ENCODE measurements at regions not wholly inside any gene's neighbourhood (a gene's known extent, or its start where the extent isn't known, plus 50 kb on each side); places are given as distances from the start of the nearest gene placed in this dataset.

DNA sequence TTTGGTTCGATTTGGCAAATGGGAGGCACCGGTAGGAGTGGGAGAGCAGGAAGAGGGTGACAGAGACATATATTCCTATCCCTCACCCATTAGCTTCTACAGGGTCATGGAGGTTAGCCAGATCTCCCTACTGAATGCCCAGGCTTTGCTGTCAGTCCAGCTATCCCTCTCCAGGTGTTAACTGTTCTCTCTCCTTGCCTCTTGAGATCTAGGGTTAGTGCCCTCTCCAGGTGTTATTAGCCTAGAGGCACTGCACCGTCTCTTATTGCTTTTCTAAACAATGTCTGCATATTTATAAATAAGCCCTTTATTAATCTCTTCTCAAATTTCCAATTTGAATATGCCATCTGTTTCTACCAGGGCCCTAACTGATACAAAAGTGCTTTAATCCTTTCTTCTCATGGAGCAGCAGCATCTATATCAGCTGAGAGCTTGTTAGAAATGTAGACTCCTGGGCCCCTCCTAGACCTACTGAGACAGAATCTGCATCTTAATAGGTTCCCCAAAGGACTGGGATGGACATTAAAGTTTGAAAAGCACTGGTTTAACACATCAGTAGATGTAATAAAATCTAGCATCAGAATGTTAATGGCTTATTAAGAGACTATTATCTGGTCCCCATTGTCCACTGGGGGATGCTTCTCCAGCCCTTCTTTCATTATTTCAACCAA is 322.5 kb upstream of the SLC24A2 start:
- no peaks in the 10 kb centered on the region for H3K27me3 Mint-ChIP-seq
- H3K9me3 Mint-ChIP-seq (ENCODE audit: low read depth) = peaks cover 9% of the 10 kb centered on the region
- TF ChIP-seq, protein P1, sequence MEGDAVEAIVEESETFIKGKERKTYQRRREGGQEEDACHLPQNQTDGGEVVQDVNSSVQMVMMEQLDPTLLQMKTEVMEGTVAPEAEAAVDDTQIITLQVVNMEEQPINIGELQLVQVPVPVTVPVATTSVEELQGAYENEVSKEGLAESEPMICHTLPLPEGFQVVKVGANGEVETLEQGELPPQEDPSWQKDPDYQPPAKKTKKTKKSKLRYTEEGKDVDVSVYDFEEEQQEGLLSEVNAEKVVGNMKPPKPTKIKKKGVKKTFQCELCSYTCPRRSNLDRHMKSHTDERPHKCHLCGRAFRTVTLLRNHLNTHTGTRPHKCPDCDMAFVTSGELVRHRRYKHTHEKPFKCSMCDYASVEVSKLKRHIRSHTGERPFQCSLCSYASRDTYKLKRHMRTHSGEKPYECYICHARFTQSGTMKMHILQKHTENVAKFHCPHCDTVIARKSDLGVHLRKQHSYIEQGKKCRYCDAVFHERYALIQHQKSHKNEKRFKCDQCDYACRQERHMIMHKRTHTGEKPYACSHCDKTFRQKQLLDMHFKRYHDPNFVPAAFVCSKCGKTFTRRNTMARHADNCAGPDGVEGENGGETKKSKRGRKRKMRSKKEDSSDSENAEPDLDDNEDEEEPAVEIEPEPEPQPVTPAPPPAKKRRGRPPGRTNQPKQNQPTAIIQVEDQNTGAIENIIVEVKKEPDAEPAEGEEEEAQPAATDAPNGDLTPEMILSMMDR (IDR thresholded peaks at IDR 0.05; ENCODE audit: unreplicated experiment) = no peak
- DNase-seq (ENCODE audit: low spot score, unreplicated experiment) = no peak
- no peak overlapping the region for H3K27ac Mint-ChIP-seq
- H3K4me3 Mint-ChIP-seq (ENCODE audit: low read depth) = no peak overlapping the region
- no peaks in the 10 kb centered on the region for H3K4me1 Mint-ChIP-seq (ENCODE audit: low read depth)
- H3K36me3 Mint-ChIP-seq (ENCODE audit: insufficient read depth) = no peaks in the 10 kb centered on the region

GRCh38 chr9:20095430-20096092 is 306.7 kb upstream of the SLC24A2 start:
- DNase-seq (ENCODE audit: low spot score, unreplicated experiment) = no peak
- H3K36me3 Mint-ChIP-seq (ENCODE audit: insufficient read depth) = no peaks in the 10 kb centered on the region
- H3K4me1 Mint-ChIP-seq (ENCODE audit: low read depth) = no peaks in the 10 kb centered on the region
- H3K9me3 Mint-ChIP-seq (ENCODE audit: low read depth) = peaks cover 10% of the 10 kb centered on the region
- no peak overlapping the region for H3K27ac Mint-ChIP-seq
- TF ChIP-seq, protein P1 (IDR thresholded peaks at IDR 0.05; ENCODE audit: unreplicated experiment) = no peak
- H3K4me3 Mint-ChIP-seq (ENCODE audit: low read depth) = no peak overlapping the region
- no peaks in the 10 kb centered on the region for H3K27me3 Mint-ChIP-seq

DNA sequence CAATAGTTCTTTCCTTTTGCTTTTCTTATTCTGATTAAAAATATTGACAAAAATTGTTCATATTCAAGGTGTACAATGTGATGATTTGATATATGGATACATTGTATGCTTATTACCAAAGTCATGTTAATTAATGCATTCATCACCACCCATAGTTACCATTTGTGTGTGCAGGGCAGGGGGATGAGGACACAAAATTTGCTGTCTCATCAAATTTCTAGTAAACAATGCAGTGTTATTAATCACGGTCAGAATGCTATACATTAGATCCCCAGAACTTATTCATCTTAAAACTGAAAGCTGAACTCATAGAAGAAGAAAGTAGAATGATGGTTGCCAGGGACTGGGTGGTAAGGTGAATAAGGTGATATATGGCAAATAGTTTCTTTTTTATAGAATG is 303.7 kb upstream of the SLC24A2 start:
- Mint-ChIP-seq H3K9me3 (ENCODE audit: low read depth) (peaks cover 10% of the 10 kb centered on the region), H3K27ac (no peak overlapping the region), H3K36me3 (ENCODE audit: insufficient read depth) (no peaks in the 10 kb centered on the region), H3K4me1 (ENCODE audit: low read depth) (no peaks in the 10 kb centered on the region), H3K27me3 (no peaks in the 10 kb centered on the region), H3K4me3 (ENCODE audit: low read depth) (no peak overlapping the region)
- no peak for DNase-seq (ENCODE audit: low spot score, unreplicated experiment)
- TF ChIP-seq, protein P1 (IDR thresholded peaks at IDR 0.05; ENCODE audit: unreplicated experiment) = no peak

DNA sequence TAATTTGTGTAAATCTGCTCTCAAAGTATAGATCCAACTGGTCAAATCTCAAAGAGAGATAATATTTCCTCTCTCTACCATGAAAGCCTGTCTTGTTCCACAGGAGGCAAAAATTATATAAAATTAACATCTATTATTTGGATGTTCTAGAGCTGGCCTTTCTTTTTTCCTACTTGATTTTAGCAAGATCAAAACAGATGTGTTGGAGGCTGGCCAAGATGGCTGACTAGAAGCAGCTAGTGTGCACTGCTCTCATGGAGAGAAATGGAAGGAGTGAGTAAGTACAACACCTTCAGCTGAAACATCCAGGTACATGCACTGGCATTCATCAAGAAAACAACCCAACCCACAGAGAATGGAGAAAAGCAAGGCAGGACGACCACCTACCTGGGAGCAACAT is 298.6 kb upstream of the SLC24A2 start:
- Mint-ChIP-seq H3K4me1 (ENCODE audit: low read depth) (no peaks in the 10 kb centered on the region), H3K36me3 (ENCODE audit: insufficient read depth) (no peaks in the 10 kb centered on the region), H3K9me3 (ENCODE audit: low read depth) (peaks cover 4% of the 10 kb centered on the region), H3K27ac (no peak overlapping the region), H3K27me3 (no peaks in the 10 kb centered on the region), H3K4me3 (ENCODE audit: low read depth) (no peak overlapping the region)
- TF ChIP-seq, protein P1 (IDR thresholded peaks at IDR 0.05; ENCODE audit: unreplicated experiment) = no peak
- no peak for DNase-seq (ENCODE audit: low spot score, unreplicated experiment)

DNA sequence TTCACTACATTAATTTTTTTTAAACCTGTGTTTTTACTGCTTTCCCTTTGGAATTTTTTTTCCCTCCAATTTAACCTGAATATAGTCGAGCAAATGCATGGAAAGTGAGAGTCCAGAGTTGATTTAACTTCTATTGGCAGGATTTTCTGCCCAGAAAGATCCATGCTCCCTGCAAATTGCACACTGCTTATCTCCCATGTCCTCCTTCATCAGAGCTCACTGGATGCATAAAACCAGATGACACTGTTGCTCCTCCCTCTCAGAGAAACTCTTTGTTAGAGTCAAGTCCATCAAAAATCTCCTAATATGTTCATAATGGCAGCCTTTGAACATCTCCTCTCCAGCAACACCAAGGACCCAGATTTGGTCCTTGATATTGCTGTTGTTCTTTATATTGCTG is 297.0 kb upstream of the SLC24A2 start:
- peaks cover 2% of the 10 kb centered on the region for H3K9me3 Mint-ChIP-seq (ENCODE audit: low read depth)
- no peaks in the 10 kb centered on the region for H3K4me1 Mint-ChIP-seq (ENCODE audit: low read depth)
- no peaks in the 10 kb centered on the region for H3K27me3 Mint-ChIP-seq
- H3K36me3 Mint-ChIP-seq (ENCODE audit: insufficient read depth) = no peaks in the 10 kb centered on the region
- H3K4me3 Mint-ChIP-seq (ENCODE audit: low read depth) = no peak overlapping the region
- TF ChIP-seq, protein P1 (IDR thresholded peaks at IDR 0.05; ENCODE audit: unreplicated experiment) = no peak
- no peak overlapping the region for H3K27ac Mint-ChIP-seq
- DNase-seq (ENCODE audit: low spot score, unreplicated experiment) = no peak
